ENCODE measurements at regions not wholly inside any gene's neighbourhood (a gene's known extent, or its start where the extent isn't known, plus 50 kb on each side); places are given as distances from the start of the nearest gene placed in this dataset.
A peak's percentile ranks its signal among the peaks of the same experiment; 100 is the strongest.
"Not testable (repeated sequence)": the region's sequence is repeated elsewhere in the genome, so short reads cannot be mapped to it uniquely, and the experiment has no call there.

DNA sequence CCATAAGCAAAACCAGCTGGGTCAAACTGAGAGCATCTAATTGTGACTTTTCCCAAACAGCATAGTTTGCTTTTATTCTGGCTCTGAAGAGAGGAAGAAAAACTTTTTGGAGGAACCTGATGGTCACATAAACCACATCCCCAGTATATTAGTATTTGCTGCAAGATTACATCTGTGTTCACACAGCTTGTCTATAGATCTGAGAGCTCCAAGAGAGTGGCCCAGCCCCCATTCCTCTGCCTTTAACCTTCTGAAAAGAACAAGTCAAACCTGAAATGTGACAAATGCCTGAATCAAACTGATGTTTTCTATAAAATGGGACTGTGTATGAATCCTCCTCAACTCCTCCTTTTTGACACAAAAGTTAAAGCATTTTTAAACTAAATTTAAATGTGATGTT is 435.2 kb downstream of the ZNF479 start:
- not testable (repeated sequence) for H3K27me3 ChIP-seq (ENCODE audit: control insufficient read depth, insufficient read depth, low read length); FAIRE-seq; H3K4me3 ChIP-seq (ENCODE audit: low read depth, low read length); H3K36me3 ChIP-seq (ENCODE audit: control insufficient read depth, insufficient read depth, low read length); DNase-seq (ENCODE audit: low read depth)

DNA sequence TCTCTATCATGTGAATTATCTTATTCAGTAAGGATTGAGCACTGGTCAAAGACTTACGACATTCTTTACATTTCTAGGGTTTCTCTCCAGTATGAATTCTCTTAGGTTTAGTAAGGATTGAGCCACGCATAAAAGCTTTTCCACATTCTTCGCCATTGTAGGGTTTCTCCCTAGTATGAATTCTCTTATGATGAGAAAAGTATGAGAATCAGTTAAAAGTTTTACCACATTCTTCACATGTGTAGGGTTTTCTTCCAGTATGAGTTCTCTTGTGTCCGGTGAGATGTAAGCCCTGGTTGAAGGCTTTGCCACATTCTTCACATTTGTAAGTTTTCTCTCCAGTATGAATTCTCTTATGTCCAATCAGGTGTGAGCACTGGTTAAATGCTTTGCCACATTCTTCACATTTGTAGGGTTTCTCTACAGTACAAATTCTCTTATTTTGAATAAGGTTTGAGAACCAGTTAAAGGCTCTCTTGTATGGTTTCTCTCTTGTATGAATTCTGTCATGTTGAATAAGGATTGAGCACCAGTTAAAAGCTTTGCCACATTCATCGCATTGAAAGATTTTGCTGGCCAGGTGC is 445.9 kb downstream of the ZNF479 start:
- no peak for DNase-seq (ENCODE audit: low read depth)
- TF ChIP-seq, protein P1, sequence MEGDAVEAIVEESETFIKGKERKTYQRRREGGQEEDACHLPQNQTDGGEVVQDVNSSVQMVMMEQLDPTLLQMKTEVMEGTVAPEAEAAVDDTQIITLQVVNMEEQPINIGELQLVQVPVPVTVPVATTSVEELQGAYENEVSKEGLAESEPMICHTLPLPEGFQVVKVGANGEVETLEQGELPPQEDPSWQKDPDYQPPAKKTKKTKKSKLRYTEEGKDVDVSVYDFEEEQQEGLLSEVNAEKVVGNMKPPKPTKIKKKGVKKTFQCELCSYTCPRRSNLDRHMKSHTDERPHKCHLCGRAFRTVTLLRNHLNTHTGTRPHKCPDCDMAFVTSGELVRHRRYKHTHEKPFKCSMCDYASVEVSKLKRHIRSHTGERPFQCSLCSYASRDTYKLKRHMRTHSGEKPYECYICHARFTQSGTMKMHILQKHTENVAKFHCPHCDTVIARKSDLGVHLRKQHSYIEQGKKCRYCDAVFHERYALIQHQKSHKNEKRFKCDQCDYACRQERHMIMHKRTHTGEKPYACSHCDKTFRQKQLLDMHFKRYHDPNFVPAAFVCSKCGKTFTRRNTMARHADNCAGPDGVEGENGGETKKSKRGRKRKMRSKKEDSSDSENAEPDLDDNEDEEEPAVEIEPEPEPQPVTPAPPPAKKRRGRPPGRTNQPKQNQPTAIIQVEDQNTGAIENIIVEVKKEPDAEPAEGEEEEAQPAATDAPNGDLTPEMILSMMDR (IDR thresholded peaks at IDR 0.05; ENCODE audit: insufficient read depth, low read length, severe bottlenecking): no peak
- Histone ChIP-seq H3K4me3 (ENCODE audit: low read depth, low read length) (no peak overlapping the region), H3K27me3 (ENCODE audit: control insufficient read depth, insufficient read depth, low read length) (no peaks in the 10 kb centered on the region), H3K36me3 (ENCODE audit: control insufficient read depth, insufficient read depth, low read length) (no peaks in the 10 kb centered on the region)
- FAIRE-seq: no peak

DNA sequence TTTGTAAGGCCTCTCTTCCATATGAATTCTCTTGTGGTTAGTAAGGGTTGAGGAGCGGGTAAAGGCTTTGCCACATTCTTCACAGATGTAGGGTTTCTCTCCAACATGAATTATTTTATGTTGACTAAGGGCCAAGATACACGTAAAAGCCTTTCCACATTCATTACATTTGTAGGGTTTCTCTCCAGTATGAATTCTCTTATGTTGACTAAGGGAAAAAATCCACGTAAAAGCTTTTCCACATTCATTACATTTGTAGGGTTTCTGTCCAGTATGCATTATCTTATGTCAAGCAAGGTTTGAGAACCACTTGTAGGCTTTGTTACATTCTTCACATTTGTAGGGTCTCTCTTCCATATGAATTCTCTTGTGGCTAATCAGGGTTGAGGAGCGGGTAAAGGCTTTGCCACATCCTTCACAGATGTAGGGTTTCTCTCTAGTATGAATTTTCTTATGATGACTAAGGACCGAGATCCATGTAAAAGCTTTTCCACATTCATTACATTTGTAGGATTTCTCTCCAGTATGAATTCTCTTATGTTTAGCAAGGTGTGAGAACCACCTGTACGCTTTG is 493.0 kb downstream of the ZNF479 start:
- TF ChIP-seq, protein P1 (IDR thresholded peaks at IDR 0.05; ENCODE audit: insufficient read depth, low read length, severe bottlenecking): no peak

DNA sequence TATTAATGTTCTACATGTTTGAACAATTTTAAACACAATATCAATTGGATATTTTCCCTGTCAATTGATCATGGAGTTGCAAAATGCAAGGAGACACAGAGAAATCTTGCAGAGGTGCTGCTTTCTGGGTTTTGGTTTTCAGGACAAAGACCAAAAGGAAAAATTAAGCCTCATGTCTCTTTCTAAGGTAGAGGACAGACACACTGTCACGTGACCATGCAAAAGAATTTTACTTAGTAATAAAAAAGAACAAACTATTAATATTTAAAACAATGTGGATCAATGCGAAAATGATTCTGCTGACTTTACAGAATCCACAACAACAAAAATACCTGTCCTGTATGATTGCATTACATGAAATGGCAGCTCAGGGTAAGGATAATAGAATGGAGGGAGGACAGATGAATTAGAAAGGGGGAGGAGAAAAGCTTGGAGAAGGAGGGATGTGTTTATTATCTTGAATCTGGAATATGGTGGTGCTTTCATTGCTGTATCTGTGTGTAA is 493.7 kb upstream of the NUPR2 start:
- DNase-seq (ENCODE audit: low read depth) (no peak), FAIRE-seq (no peak)
- TF ChIP-seq, protein P1 (IDR thresholded peaks at IDR 0.05; ENCODE audit: insufficient read depth, low read length, severe bottlenecking): no peak
- H3K4me3 ChIP-seq (ENCODE audit: low read depth, low read length): no peak overlapping the region
- no peaks in the 10 kb centered on the region for H3K27me3 ChIP-seq (ENCODE audit: control insufficient read depth, insufficient read depth, low read length)
- H3K36me3 ChIP-seq (ENCODE audit: control insufficient read depth, insufficient read depth, low read length): no peaks in the 10 kb centered on the region

More for the DNA sequence above, 493.0 kb downstream of the ZNF479 start:
- Histone ChIP-seq H3K36me3 (ENCODE audit: control insufficient read depth, insufficient read depth, low read length) (no peaks in the 10 kb centered on the region), H3K4me3 (ENCODE audit: low read depth, low read length) (no peak overlapping the region), H3K27me3 (ENCODE audit: control insufficient read depth, insufficient read depth, low read length) (no peaks in the 10 kb centered on the region)
- no peak for FAIRE-seq
- DNase-seq (ENCODE audit: low read depth): no peak

DNA sequence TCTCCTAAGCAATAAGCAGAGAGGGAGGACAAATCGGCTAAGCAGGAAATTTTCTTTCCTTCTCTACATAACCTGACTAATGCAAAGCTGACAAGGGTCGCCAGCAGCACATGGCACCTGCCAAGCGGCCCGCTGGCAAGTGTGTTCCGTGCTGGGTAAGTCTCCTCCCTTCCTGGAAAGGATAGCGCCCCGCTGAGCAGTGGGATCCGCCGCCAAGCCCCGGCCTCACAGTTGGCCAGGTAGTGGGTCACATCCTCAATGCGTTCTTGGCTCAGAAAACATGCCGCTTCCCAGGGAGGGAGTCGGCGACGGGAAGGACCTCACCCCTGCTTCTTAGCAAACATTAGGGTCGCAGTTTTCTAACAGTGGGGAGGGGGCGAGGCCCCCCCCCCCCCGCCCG is 488.9 kb upstream of the NUPR2 start:
- no peak overlapping the region for H3K4me3 ChIP-seq (ENCODE audit: low read depth, low read length)
- FAIRE-seq (no peak), DNase-seq (ENCODE audit: low read depth) (no peak)
- no peaks in the 10 kb centered on the region for H3K36me3 ChIP-seq (ENCODE audit: control insufficient read depth, insufficient read depth, low read length)
- TF ChIP-seq, protein P1 (IDR thresholded peaks at IDR 0.05; ENCODE audit: insufficient read depth, low read length, severe bottlenecking): no peak
- H3K27me3 ChIP-seq (ENCODE audit: control insufficient read depth, insufficient read depth, low read length): no peaks in the 10 kb centered on the region

DNA sequence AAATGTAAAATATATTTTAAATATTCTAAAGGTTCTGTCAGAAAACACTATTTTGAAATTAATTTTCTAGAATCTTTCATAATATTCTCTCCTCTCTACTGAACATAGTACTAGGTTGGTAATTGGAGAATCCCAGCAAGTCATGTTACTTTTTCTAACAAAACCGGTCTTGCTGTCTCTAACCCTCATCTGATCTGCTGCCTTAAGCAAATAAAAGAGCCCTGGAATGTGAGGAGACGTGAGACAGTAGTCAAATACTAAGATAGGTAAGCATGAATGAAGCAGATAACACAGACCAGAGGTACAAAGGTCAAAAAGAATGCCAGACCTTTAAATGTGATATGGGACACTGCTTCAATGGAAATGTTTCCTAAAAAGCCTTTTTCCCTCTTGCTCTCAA is 462.4 kb upstream of the NUPR2 start:
- Histone ChIP-seq H3K4me3 (ENCODE audit: low read depth, low read length) (no peak overlapping the region), H3K36me3 (ENCODE audit: control insufficient read depth, insufficient read depth, low read length) (no peaks in the 10 kb centered on the region), H3K27me3 (ENCODE audit: control insufficient read depth, insufficient read depth, low read length) (no peaks in the 10 kb centered on the region)
- TF ChIP-seq, protein P1 (IDR thresholded peaks at IDR 0.05; ENCODE audit: insufficient read depth, low read length, severe bottlenecking): no peak
- FAIRE-seq: peak; percentile 62
- DNase-seq (ENCODE audit: low read depth): no peak
